GM23338 (cell line): ENCODE measurements at regions not wholly inside any gene's neighbourhood (a gene's known extent, or its start where the extent isn't known, plus 50 kb on each side); places are given as distances from the start of the nearest gene placed in this dataset.

Experiments used
- ATAC-seq: fragments of 200-7000 bp; cut with Tn5 transposase; 3 replicates; pipeline ENCODE4 v1.9.1; 2020
- DNase-seq: peaks from one replicate; pipeline ENCODE4 v3.0.0-alpha.2; 2015; ENCODE audit warnings: low spot score
- H2AFZ ChIP-seq: fragments of 200-600 bp; sonication (generic); 2 replicates; pipeline ENCODE4 v1.8.0; 2016; ENCODE audit warnings: antibody characterized with exemption, mild to moderate bottlenecking, moderate library complexity
- H3F3A ChIP-seq: fragments of 200-600 bp; sonication (generic); replicated peaks from 2 replicates; pipeline ENCODE4 v1.8.0; 2017; ENCODE audit warnings: antibody characterized with exemption, mixed run types, low read depth
- H3K27ac ChIP-seq: fragments of 200-600 bp; sonication (generic); 2 replicates; pipeline ENCODE4 v1.6.1; 2016; ENCODE audit warnings: low read depth
- H3K27me3 ChIP-seq: fragments of 200-600 bp; sonication (generic); 2 replicates; pipeline ENCODE4 v1.8.0; 2016; ENCODE audit warnings: mild to moderate bottlenecking, mixed run types, moderate library complexity; ENCODE audit not compliant: insufficient read depth
- H3K36me3 ChIP-seq: fragments of 200-600 bp; sonication (generic); 2 replicates; pipeline ENCODE4 v1.8.0; 2016; ENCODE audit warnings: mild to moderate bottlenecking; ENCODE audit not compliant: insufficient read depth
- H3K4me1 ChIP-seq: fragments of 200-600 bp; sonication (generic); 2 replicates; pipeline ENCODE4 v1.8.0; 2016; ENCODE audit warnings: mild to moderate bottlenecking, moderate library complexity; ENCODE audit not compliant: insufficient read depth
- H3K4me2 ChIP-seq: fragments of 200-600 bp; sonication (generic); 2 replicates; pipeline ENCODE4 v1.7.1; 2017; ENCODE audit warnings: mixed run types
- H3K4me3 ChIP-seq: fragments of 200-600 bp; sonication (generic); 2 replicates; pipeline ENCODE4 v1.6.1; 2016; ENCODE audit warnings: mixed run types
- H3K79me2 ChIP-seq: fragments of 200-600 bp; sonication (generic); replicated peaks from 2 replicates; pipeline ENCODE4 v1.8.0; 2017; ENCODE audit warnings: mild to moderate bottlenecking; ENCODE audit not compliant: insufficient read depth
- H3K9me2 ChIP-seq: fragments of 200-600 bp; sonication (generic); 2 replicates; pipeline ENCODE4 v1.8.0; 2017; ENCODE audit not compliant: insufficient read depth
- H4K20me1 ChIP-seq: fragments of 200-600 bp; sonication (generic); replicated peaks from 2 replicates; pipeline ENCODE4 v1.8.0; 2017; ENCODE audit warnings: mild to moderate bottlenecking; ENCODE audit not compliant: insufficient read depth
- H3K27ac Mint-ChIP-seq: 2 replicates; pipeline ENCODE4 v1.8.0; 2020; ENCODE audit warnings: inconsistent platforms, mild to moderate bottlenecking, moderate library complexity, mixed read lengths
- H3K27me3 Mint-ChIP-seq: 3 replicates; pipeline ENCODE4 v1.8.0; 2022; ENCODE audit warnings: low read depth, mild to moderate bottlenecking, moderate library complexity, mixed read lengths, inconsistent platforms; ENCODE audit not compliant: insufficient read depth, poor library complexity
- H3K36me3 Mint-ChIP-seq: 3 replicates; pipeline ENCODE4 v1.8.0; 2021; ENCODE audit warnings: low read depth, mild to moderate bottlenecking, inconsistent platforms, moderate library complexity, mixed read lengths
- H3K4me1 Mint-ChIP-seq: 3 replicates; pipeline ENCODE4 v1.8.0; 2020; ENCODE audit warnings: mild to moderate bottlenecking, inconsistent platforms, mixed read lengths
- H3K4me3 Mint-ChIP-seq: 3 replicates; pipeline ENCODE4 v1.8.0; 2021; ENCODE audit warnings: moderate library complexity, mild to moderate bottlenecking, inconsistent platforms, mixed read lengths
- H3K9me3 Mint-ChIP-seq: 3 replicates; pipeline ENCODE4 v1.8.0; 2020; ENCODE audit warnings: moderate library complexity, mild to moderate bottlenecking, inconsistent platforms, mixed read lengths
- CREB1 ChIP-seq: fragments of 250-450 bp; sonication (Bioruptor Pico); IDR thresholded peaks from 2 replicates; pipeline ENCODE4 v1.5.0; 2020; ENCODE audit warnings: low read depth, mild to moderate bottlenecking, moderate library complexity
- CTCF ChIP-seq, 2 experiments: fragments of 200-600 bp in 1 of 2; sonication (generic) in 1 of 2; conservative IDR thresholded peaks; 2 replicates each; pipeline versions ENCODE4 v1.5.1 to v1.6.1; 2016 to 2017; ENCODE audit warnings: antibody characterized with exemption in 2 of 2, low read depth in 2 of 2, mild to moderate bottlenecking in 2 of 2, moderate library complexity in 1 of 2
- ETS1 ChIP-seq: IDR thresholded peaks from 2 replicates; pipeline ENCODE4 v1.6.1; 2016; ENCODE audit warnings: antibody characterized with exemption
- EZH2 ChIP-seq: fragments of 200-600 bp; sonication (generic); IDR thresholded peaks from one replicate; pipeline ENCODE4 v1.8.0; 2017; ENCODE audit warnings: antibody characterized with exemption, mild to moderate bottlenecking, low read depth; ENCODE audit not compliant: unreplicated experiment
- EZH2phosphoT487 ChIP-seq: fragments of 200-600 bp; sonication (generic); IDR thresholded peaks from one replicate; pipeline ENCODE4 v1.8.1; 2018; ENCODE audit warnings: antibody characterized with exemption; ENCODE audit not compliant: unreplicated experiment
- JUNB ChIP-seq: IDR thresholded peaks from one replicate; pipeline ENCODE4 v1.6.1; 2016; ENCODE audit warnings: antibody characterized with exemption; ENCODE audit not compliant: unreplicated experiment
- NANOG ChIP-seq: IDR thresholded peaks from 2 replicates; pipeline ENCODE4 v1.6.1; 2016; ENCODE audit warnings: antibody characterized with exemption, borderline replicate concordance
- POLR2AphosphoS5 ChIP-seq: IDR thresholded peaks from 2 replicates; pipeline ENCODE4 v1.6.1; 2016; ENCODE audit warnings: antibody characterized with exemption, low read depth
- REST ChIP-seq: IDR thresholded peaks from one replicate; pipeline ENCODE4 v1.6.1; 2018; ENCODE audit warnings: antibody characterized with exemption; ENCODE audit not compliant: unreplicated experiment
- STAT1 ChIP-seq: IDR thresholded peaks from one replicate; pipeline ENCODE4 v1.6.1; 2016; ENCODE audit warnings: antibody characterized with exemption; ENCODE audit not compliant: unreplicated experiment
- ZNF114 ChIP-seq: fragments of 250-450 bp; sonication (Bioruptor Pico); IDR thresholded peaks from 2 replicates; pipeline ENCODE4 v1.5.0; 2020; ENCODE audit warnings: mild to moderate bottlenecking, moderate library complexity
- ZNF331 ChIP-seq: fragments of 250-450 bp; sonication (Bioruptor Pico); IDR thresholded peaks from 2 replicates; pipeline ENCODE4 v1.5.0; 2020; ENCODE audit warnings: low read depth, mild to moderate bottlenecking, moderate library complexity
- ZNF462 ChIP-seq: fragments of 250-450 bp; sonication (Bioruptor Pico); IDR thresholded peaks from 2 replicates; pipeline ENCODE4 v1.5.0; 2020; ENCODE audit warnings: mild to moderate bottlenecking, moderate library complexity

GRCh38 chr3:181969925-181970324 lies 258.2 kb downstream of the SOX2 start:
- Histone ChIP-seq H3K9me2 (no peaks in the 10 kb centered on the region; the same call in 1 of the 2 replicates), H2AFZ (no peak overlapping the region), H3K79me2 (no peaks in the 10 kb centered on the region), H3K27me3 (no peaks in the 10 kb centered on the region), H3K27ac (no peak overlapping the region), H3K36me3 (no peaks in the 10 kb centered on the region), H4K20me1 (no peaks in the 10 kb centered on the region), H3K4me1 (peaks cover 6% of the 10 kb centered on the region), H3F3A (no peaks in the 10 kb centered on the region), H3K4me2 (no peak overlapping the region), H3K4me3 (no peak overlapping the region)
- peaks cover 4% of the 10 kb centered on the region for H3K27me3 Mint-ChIP-seq
- no peak for ATAC-seq
- H3K27ac Mint-ChIP-seq: no peak overlapping the region
- TF ChIP-seq ZNF462 (CRISPR knock-in tag): no peak
- no peak for TF ChIP-seq EZH2phosphoT487
- TF ChIP-seq ETS1: no peak
- no peak for TF ChIP-seq JUNB
- TF ChIP-seq POLR2AphosphoS5: no peak
- TF ChIP-seq CTCF (conservative IDR thresholded peaks at IDR 0.05; ENCODE audit: low read depth in 2 of 2): no peak
- no peak for TF ChIP-seq ZNF114 (CRISPR knock-in tag)
- TF ChIP-seq NANOG: no peak
- no peak for TF ChIP-seq EZH2
- no peak for TF ChIP-seq REST
- TF ChIP-seq STAT1: no peak
- TF ChIP-seq ZNF331: no peak
- no peak for TF ChIP-seq CREB1
- H3K4me1 Mint-ChIP-seq: peaks cover 15% of the 10 kb centered on the region
- H3K9me3 Mint-ChIP-seq: no peaks in the 10 kb centered on the region
- no peak for DNase-seq
- H3K36me3 Mint-ChIP-seq: no peaks in the 10 kb centered on the region
- no peak overlapping the region for H3K4me3 Mint-ChIP-seq
